ENCODE measurements at regions not wholly inside any gene's neighbourhood (a gene's known extent, or its start where the extent isn't known, plus 50 kb on each side); places are given as distances from the start of the nearest gene placed in this dataset.

- TF ChIP-seq, protein P1, sequence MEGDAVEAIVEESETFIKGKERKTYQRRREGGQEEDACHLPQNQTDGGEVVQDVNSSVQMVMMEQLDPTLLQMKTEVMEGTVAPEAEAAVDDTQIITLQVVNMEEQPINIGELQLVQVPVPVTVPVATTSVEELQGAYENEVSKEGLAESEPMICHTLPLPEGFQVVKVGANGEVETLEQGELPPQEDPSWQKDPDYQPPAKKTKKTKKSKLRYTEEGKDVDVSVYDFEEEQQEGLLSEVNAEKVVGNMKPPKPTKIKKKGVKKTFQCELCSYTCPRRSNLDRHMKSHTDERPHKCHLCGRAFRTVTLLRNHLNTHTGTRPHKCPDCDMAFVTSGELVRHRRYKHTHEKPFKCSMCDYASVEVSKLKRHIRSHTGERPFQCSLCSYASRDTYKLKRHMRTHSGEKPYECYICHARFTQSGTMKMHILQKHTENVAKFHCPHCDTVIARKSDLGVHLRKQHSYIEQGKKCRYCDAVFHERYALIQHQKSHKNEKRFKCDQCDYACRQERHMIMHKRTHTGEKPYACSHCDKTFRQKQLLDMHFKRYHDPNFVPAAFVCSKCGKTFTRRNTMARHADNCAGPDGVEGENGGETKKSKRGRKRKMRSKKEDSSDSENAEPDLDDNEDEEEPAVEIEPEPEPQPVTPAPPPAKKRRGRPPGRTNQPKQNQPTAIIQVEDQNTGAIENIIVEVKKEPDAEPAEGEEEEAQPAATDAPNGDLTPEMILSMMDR (IDR thresholded peaks at IDR 0.05; ENCODE audit: extremely low read depth in 1 of 2, insufficient read depth in 1 of 2, low read depth in 1 of 2, low read length in 2 of 2): no peak
- TF ChIP-seq POLR2AphosphoS5 (IDR thresholded peaks at IDR 0.05; ENCODE audit: insufficient read depth, low read depth, low read length) (no peak), POLR2A (IDR thresholded peaks at IDR 0.05; ENCODE audit: low read depth, low read length) (no peak), GATA2 (IDR thresholded peaks at IDR 0.05; ENCODE audit: insufficient read depth, insufficient read length, low read depth, low read length) (no peak), EZH2 (IDR thresholded peaks at IDR 0.05; ENCODE audit: borderline replicate concordance, low read depth, low read length, severe bottlenecking) (no peak), MYC (IDR thresholded peaks at IDR 0.05; ENCODE audit: low read depth, low read length) (no peak), JUN (IDR thresholded peaks at IDR 0.05; ENCODE audit: borderline replicate concordance, insufficient read depth, insufficient read length, low read depth) (no peak)
- TF ChIP-seq, protein P2, sequence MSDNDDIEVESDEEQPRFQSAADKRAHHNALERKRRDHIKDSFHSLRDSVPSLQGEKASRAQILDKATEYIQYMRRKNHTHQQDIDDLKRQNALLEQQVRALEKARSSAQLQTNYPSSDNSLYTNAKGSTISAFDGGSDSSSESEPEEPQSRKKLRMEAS (IDR thresholded peaks at IDR 0.05; ENCODE audit: insufficient read depth, insufficient read length): no peak
These were observed 525.1 kb downstream of the PDCD6IP start for GRCh38 chr3:34323517-34323916.

Data from endothelial cell of umbilical vein (primary cell).